COLO668 (cell line): ENCODE measurements at regions not wholly inside any gene's neighbourhood (a gene's known extent, or its start where the extent isn't known, plus 50 kb on each side); places are given as distances from the start of the nearest gene placed in this dataset.

Experiments used
- DNase-seq: peaks from one replicate; lab custom pipeline; 2025; ENCODE audit not compliant: unreplicated experiment; lab: John Stamatoyannopoulos, UW

DNA sequence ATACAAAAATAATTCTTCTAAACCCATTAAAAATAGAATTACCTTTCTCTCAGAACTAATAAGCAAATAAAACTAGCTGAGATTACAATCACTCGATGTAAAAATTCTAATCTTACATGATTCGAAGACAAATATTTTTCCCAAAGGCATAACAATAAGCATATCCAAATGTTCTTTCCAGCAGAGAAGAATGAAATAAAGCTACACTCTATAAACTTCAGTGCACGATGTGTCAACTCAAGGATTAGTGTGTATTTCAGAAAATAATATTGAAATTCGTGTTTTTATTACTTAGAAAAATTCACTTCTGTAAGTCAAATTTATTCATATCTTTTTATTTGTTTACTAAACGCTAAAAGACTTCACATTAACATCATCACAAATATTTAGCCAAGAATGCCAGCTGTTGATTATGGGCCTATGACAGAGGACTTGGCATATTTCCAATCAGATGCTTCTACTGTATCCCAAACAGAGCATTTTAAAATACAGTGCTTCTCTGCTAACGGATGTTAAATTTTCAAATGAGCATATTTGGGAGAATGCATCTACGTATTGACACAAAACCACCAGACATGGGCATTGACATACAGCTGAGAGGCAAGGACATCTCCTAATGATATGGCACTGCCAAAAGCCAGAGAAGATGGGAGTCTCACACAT is 54.7 kb upstream of the PDE7B start:
- DNase-seq = no peak

DNA sequence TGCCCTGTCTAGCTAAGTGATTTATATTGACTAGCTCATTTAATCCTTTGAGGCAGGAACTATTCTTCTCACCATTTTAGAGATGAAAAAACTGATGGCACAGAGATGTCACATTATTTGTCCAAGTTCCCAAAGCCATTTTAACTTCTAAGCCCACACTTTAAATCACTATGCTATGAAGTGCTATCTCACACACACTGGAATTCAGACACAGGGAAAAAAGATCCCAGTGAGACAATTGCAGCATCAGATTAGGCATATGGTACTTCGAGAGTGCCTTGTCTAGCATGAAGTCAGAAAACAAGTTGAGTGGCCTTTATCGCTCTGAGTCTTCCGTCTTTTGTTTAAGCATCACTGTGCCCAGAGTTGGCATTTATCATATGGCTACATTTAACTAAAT is 54.1 kb upstream of the PDE7B start:
- no peak for DNase-seq

DNA sequence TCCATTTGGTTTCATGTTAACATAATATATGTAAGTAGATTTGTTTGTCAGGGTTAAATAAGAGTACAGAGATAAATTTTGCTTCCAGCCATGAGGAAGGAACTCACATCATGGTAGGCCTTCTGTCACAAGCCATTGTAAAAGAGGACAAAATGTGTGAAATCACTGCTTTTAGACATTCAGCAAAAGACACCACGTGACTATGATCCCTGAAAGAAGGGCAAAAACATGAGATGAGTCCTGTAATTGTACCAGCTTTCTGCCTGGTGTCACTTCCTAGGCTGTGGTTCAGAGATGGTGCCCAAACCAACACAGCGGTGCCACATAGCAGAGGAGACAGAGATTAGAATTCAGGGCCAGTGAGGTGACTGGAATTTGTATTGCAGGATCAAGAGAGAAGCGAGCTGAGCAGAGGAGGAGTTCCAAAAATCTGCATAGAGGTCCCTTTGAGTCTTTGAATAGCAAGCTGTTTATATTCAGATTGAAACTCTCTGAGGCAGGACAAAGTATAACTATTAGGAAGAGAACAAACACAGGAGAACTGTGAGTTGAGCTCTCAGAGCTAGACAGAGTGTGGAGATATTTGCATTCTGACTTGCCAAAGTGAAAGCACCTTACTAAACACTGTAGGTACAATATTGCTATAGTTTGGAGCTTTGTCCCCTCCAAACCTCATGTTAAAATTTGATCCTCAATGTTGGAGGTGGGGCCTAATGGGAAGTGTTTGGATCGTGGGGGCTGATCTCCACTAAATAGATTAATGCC is 52.6 kb upstream of the PDE7B start:
- DNase-seq = no peak
